Endodermal cell (in vitro differentiated cells): ENCODE measurements at regions not wholly inside any gene's neighbourhood (a gene's known extent, or its start where the extent isn't known, plus 50 kb on each side); places are given as distances from the start of the nearest gene placed in this dataset.

ENCODE experiments used
- DNase-seq: peaks from one replicate; pipeline ENCODE4 v3.0.0-alpha.2; 2017
- H3K27ac ChIP-seq: 2 replicates; pipeline ENCODE4 v1.5.1; 2013; ENCODE audit warnings: mild to moderate bottlenecking, low read depth, low read length, moderate library complexity
- H3K27me3 ChIP-seq: 2 replicates; pipeline ENCODE4 v1.6.1; 2013; ENCODE audit warnings: mild to moderate bottlenecking, low read length, moderate library complexity; ENCODE audit not compliant: insufficient read depth, control insufficient read depth, poor library complexity, severe bottlenecking
- H3K36me3 ChIP-seq: 2 replicates; pipeline ENCODE4 v1.7.0; 2013; ENCODE audit warnings: mild to moderate bottlenecking, low read length, moderate library complexity; ENCODE audit not compliant: control insufficient read depth, insufficient read depth
- H3K4me1 ChIP-seq: one replicate; pipeline ENCODE4 v1.7.0; 2013; ENCODE audit warnings: low read length; ENCODE audit not compliant: control insufficient read depth, insufficient read depth
- H3K4me3 ChIP-seq: 2 replicates; pipeline ENCODE4 v1.5.1; 2013; ENCODE audit warnings: mild to moderate bottlenecking, low read length, moderate library complexity
- H3K9ac ChIP-seq: 2 replicates; pipeline ENCODE4 v1.6.1; 2013; ENCODE audit warnings: mild to moderate bottlenecking, low read length, moderate library complexity; ENCODE audit not compliant: poor library complexity, severe bottlenecking; ENCODE audit errors: extremely low read depth
- H3K9me3 ChIP-seq: 2 replicates; pipeline ENCODE4 v1.6.1; 2013; ENCODE audit warnings: mild to moderate bottlenecking, low read length, moderate library complexity; ENCODE audit not compliant: control insufficient read depth
- H3K27ac Mint-ChIP-seq: 2 replicates; pipeline ENCODE4 v1.8.0; 2020; ENCODE audit warnings: mixed read lengths
- H3K27me3 Mint-ChIP-seq: 2 replicates; pipeline ENCODE4 v1.8.0; 2021; ENCODE audit warnings: mild to moderate bottlenecking, mixed read lengths; ENCODE audit not compliant: insufficient read depth
- H3K36me3 Mint-ChIP-seq: 2 replicates; pipeline ENCODE4 v1.8.0; 2020; ENCODE audit warnings: low read depth, mixed read lengths
- H3K4me1 Mint-ChIP-seq: 2 replicates; pipeline ENCODE4 v1.8.0; 2020; ENCODE audit warnings: mixed read lengths
- H3K4me3 Mint-ChIP-seq: 2 replicates; pipeline ENCODE4 v1.8.0; 2020; ENCODE audit warnings: mild to moderate bottlenecking, moderate library complexity, mixed read lengths
- H3K9me3 Mint-ChIP-seq: 2 replicates; pipeline ENCODE4 v1.8.0; 2020; ENCODE audit warnings: mild to moderate bottlenecking, mixed read lengths
- CTCF ChIP-seq: fragments of 200-600 bp; sonication (generic); conservative IDR thresholded peaks from 2 replicates; pipeline ENCODE4 v1.5.0; 2021; ENCODE audit warnings: antibody characterized with exemption, mild to moderate bottlenecking
- WGBS, 2 experiments: methylation state at CpG; one replicate each; pipeline versions ENCODE4 v1.1.5 to v1.1.7; 2013; ENCODE audit warnings: missing lambda C conversion rate in 2 of 2, mixed read lengths in 1 of 2; ENCODE audit not compliant: insufficient coverage in 1 of 2, insufficient read length in 1 of 2; 5-methylcytosine and 5-hydroxymethylcytosine counted together

DNA sequence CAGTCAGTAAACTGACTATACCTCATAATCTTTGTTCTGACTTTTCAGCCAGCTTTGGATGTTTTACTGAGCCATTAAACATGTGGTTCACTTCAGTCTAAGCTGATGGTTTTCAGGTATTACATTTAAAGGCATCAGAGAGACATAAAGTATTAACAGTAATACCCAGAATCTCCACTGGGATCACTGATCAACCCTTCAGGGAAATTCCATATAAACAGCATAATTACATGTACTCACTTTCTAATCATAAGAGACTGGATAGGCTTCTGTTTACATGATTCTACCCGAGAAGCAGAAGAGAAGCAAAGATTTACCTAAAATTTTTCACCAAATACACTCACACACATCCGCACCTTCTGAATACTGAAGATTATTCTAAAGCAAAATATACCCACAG, 186.7 kb upstream of the FREM1 start:
- H3K4me1 ChIP-seq = no peaks in the 10 kb centered on the region
- no peaks in the 10 kb centered on the region for H3K27me3 Mint-ChIP-seq
- no peaks in the 10 kb centered on the region for H3K9me3 ChIP-seq
- no peak overlapping the region for H3K4me3 ChIP-seq
- DNase-seq = no peak
- H3K4me3 Mint-ChIP-seq = no peak overlapping the region
- no peak overlapping the region for H3K9ac ChIP-seq
- peaks cover 7% of the 10 kb centered on the region for H3K9me3 Mint-ChIP-seq
- no peaks in the 10 kb centered on the region for H3K36me3 ChIP-seq
- 60 to 93% methylated on average over 1 to 2 of the region's 2 CpGs for WGBS, 2 experiments
- H3K27ac Mint-ChIP-seq = no peak overlapping the region
- no peaks in the 10 kb centered on the region for H3K36me3 Mint-ChIP-seq
- peak; percentile 52 for TF ChIP-seq CTCF
- H3K4me1 Mint-ChIP-seq = peaks cover 9% of the 10 kb centered on the region
- no peak overlapping the region for H3K27ac ChIP-seq
- no peaks in the 10 kb centered on the region for H3K27me3 ChIP-seq

DNA sequence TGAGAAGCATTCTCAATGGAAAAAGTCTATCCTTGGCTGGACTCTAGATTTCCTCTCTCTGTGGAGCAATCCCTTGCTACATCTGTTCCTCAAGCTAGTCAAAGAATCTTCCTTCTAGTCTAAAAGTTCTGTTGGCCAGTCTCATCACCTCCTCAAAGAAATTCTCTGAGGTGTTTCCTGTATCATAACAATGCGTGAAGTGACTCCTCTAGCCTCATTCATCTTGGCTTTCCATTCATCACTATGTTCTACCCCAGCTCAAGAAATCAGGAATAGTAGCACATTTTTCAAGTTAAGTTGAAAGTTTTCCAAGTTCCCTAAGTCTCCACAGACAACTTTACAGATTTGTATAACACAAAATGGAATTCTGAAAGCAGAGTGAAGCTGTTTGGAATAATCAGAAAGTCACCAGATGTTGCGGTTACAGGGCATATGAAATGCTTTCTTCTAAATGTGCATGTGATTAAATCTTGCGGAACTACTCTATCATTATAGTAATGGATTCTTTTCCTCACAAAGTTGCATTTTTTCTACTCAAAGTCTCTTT, 176.6 kb upstream of the FREM1 start:
- no peak overlapping the region for H3K27ac ChIP-seq
- no peak overlapping the region for H3K4me3 Mint-ChIP-seq
- H3K27me3 Mint-ChIP-seq = no peaks in the 10 kb centered on the region
- TF ChIP-seq CTCF = no peak
- no peaks in the 10 kb centered on the region for H3K36me3 ChIP-seq
- no peak overlapping the region for H3K27ac Mint-ChIP-seq
- no peak for DNase-seq
- H3K4me1 Mint-ChIP-seq = no peaks in the 10 kb centered on the region
- 98 to 100% methylated on average over 1 to 3 of the region's 3 CpGs for WGBS, 2 experiments
- no peak overlapping the region for H3K9ac ChIP-seq
- H3K4me3 ChIP-seq = no peak overlapping the region
- H3K4me1 ChIP-seq = no peaks in the 10 kb centered on the region
- no peaks in the 10 kb centered on the region for H3K36me3 Mint-ChIP-seq
- H3K9me3 Mint-ChIP-seq = no peaks in the 10 kb centered on the region
- H3K27me3 ChIP-seq = no peaks in the 10 kb centered on the region
- H3K9me3 ChIP-seq = no peaks in the 10 kb centered on the region

DNA sequence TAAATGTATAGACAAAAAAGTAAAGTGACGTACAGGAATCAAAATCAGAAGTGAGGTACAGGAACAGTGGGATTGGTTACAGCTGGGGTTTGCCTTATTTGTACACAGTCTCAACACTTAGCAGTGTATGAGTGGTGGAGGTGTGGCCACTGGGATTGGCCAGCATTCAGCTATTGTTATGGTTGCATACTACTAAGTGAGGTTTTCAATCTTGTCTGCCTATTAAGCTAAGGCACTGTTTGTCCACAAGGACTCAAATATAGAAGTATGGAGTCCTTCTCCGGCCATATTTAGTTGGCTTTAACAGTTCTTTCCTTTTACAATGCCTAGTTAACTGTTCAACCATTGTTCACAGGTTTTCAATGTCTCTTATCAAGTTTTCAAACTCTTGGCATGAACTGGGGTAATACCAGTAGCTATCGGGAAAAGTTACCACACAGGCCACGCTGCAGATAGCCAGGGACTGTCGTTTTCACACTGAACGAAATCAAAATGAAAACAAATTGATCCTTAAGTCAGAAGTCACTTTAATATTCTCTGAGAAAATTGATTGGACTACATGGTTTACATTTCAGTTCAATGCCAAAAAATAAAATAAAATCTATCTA, 176.0 kb upstream of the FREM1 start:
- no peak for DNase-seq
- no peaks in the 10 kb centered on the region for H3K4me1 Mint-ChIP-seq
- H3K4me3 Mint-ChIP-seq = no peak overlapping the region
- TF ChIP-seq CTCF = no peak
- Histone ChIP-seq H3K4me3 (no peak overlapping the region), H3K27me3 (no peaks in the 10 kb centered on the region), H3K36me3 (no peaks in the 10 kb centered on the region), H3K4me1 (no peaks in the 10 kb centered on the region), H3K9ac (no peak overlapping the region), H3K27ac (no peak overlapping the region), H3K9me3 (no peaks in the 10 kb centered on the region)
- no peaks in the 10 kb centered on the region for H3K27me3 Mint-ChIP-seq
- H3K36me3 Mint-ChIP-seq = no peaks in the 10 kb centered on the region
- 91 to 96% methylated on average over 5 to 6 of the region's 6 CpGs for WGBS, 2 experiments
- H3K27ac Mint-ChIP-seq = peak overlapping the region; percentile 50
- no peaks in the 10 kb centered on the region for H3K9me3 Mint-ChIP-seq
